ENCODE measurements at regions not wholly inside any gene's neighbourhood (a gene's known extent, or its start where the extent isn't known, plus 50 kb on each side); places are given as distances from the start of the nearest gene placed in this dataset.
"Not testable (repeated sequence)": the region's sequence is repeated elsewhere in the genome, so short reads cannot be mapped to it uniquely, and the experiment has no call there.

- TF ChIP-seq CTCF, POLR2A, POLR2AphosphoS5 (IDR thresholded peaks at IDR 0.05): not testable (repeated sequence)
Observed at GRCh38 chr9:40289999-40290398, 838.5 kb downstream of the FOXD4L6 start.

All from stomach (tissue), 4 donors.